KG1 (cell line): ENCODE measurements at regions not wholly inside any gene's neighbourhood (a gene's known extent, or its start where the extent isn't known, plus 50 kb on each side); places are given as distances from the start of the nearest gene placed in this dataset.

Experiments used
- DNase-seq: peaks from one replicate; lab custom pipeline; 2025; lab: John Stamatoyannopoulos, UW

DNA sequence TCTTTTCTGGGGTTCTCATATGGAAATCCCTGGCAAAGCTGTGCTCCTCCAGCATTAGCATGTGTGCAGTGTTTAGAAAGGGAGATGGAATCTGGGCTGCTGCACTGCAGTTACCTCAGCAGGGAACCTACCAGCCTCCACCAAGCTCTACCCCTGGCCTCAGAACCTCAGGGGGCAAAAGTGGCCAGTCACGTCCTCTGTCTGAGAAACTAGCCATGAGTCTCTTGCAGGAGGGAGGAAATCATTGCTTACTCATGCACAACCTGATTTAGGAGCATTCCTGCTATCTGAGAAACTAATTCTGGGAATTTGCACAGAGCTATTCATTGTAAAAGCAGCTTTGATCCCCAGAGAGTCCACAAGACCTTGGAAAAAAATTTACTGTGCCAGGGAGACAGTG is 80.6 kb upstream of the IPO9 start:
- DNase-seq, result no peak

DNA sequence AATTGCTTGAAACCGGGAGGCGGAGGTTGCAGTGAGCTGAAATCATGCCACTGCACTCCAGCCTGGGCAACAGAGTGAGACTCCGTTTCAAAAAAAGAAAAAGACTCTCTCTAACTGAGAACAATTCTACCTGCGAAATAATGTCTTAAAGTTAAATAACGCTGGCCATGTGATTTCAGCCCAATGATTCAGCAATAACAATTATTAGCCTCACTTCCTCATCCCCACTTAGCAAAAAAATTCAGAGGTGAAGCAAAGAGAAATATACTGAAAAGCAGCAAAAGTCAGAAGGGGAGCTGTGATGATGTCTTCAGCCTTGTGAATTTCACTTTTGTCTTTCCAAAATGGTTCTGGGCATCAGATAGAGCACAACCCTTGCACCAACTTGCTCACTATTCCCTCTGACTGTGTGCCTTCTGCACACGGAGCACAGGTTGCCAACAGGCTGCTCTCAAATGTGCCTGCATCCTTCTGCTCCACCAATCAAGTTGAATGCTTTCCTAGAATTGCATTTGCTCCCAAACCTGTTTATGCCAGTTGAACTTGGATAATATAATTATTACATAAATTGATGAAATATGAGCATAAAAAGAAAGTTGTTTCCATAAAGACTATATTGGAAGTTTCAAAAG is 79.8 kb upstream of the IPO9 start:
- no peak for DNase-seq

DNA sequence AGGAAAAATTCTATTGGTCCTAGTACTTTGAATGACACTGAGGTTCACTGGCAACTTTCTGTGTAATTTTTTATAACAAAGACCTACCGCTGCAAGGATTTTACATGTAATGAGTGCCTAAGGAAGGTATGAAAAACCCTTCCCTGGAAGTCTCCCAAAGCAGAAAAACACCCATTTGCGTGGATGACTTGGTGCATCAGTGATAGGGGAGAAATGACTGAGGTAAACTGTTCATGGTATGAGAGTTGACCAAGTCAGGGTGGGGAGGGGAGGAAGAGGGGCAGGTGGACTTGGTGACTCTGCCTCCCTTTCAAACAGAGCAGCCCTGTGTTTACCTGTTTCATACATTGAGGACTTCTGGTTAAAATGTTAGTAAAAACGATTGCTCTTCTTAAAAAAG is 78.8 kb upstream of the IPO9 start:
- no peak for DNase-seq

DNA sequence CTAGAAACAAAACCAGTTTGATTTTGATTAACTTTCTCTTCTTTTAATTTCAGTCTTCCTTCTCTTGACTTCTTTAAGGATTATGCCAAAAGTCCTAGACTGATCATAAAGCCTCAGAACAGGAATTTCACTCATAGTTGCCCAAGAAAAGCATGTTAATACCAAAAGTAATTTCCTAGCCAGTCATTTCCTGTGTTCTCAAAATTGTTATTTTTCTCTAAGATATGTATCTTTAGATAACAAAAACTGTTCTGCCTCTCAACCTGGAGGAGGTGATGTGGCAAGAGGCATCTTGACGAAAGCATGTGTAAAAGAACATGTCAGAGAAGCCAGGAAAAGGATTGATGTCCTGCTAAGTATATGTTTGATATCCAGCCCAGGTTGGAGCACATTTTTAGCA is 78.0 kb upstream of the IPO9 start:
- no peak for DNase-seq

DNA sequence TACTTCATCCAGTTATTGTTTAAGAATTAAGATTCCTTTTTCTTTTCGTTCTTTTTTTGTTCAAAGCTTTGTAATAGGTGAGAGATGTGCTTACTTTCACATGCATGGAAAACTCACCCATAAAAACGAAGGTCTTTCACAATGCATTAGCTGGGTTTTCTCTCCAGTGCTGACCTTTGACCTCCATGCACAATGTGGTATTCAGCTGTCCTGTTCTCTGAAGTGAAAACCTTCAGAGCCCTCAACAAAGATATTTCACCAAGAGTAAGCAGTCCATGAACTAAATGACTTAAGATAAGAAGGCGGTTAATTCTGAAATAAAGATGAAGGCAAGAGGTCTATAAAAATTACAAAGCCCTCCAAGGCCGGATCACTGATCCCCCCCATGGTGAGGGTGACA is 77.1 kb upstream of the IPO9 start:
- DNase-seq, result no peak

DNA sequence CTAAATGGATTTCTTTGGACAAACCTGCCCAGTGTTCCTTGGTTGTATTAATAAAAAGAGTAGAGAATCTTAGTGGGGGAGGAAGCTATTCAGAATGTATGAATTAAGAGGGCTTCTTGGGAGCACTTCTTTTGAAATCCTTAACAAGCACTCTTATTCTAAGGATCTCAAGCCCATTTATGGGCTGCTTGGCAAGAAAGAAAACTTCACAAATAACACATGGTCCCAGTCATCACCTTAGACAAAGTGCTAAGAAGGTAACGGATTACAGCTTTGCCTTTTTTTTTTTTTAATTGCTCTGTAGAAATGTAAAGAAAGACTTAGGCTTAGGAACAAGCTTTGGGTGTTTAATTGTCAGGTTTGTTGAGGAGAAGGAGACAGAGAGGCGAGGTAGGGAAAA is 76.6 kb upstream of the IPO9 start:
- DNase-seq, result no peak

DNA sequence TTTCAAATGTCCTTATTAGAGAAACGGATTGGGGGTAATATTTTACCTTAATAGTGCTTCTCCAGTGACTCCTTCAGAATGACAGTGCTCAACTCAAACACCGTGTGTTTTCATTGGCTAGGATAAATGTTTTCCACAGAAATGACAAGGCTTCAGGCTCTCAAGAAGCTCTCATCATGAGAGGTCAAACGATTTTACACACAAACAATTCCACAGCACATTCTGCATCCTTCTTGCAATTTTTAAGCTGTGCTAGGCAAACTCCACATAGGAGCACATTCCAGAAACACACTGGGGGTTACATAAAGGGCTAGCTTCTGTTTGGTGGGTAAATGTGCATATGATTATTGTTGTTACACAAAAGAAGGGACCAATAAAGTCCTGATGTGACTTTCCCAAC is 75.5 kb upstream of the IPO9 start:
- DNase-seq, result no peak

DNA sequence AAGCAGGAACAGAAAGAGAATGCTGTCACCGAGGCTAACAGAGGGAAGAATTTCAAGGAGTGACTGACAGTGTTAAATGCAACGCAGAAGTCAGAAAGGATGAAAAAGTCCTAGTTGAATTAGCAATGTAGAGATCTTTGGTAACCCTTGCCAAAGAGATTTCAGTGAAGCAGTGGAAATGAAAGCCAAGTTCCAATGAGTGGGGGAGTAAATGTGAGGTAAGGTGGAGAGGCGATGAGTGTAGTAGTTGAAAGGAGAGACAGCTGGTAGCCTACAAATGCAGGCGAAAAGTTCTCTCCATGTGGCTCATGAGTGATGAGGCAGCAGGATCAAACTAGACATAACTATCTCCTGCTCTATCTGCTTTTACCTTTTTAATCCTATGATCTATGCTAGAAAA is 74.6 kb upstream of the IPO9 start:
- no peak for DNase-seq

DNA sequence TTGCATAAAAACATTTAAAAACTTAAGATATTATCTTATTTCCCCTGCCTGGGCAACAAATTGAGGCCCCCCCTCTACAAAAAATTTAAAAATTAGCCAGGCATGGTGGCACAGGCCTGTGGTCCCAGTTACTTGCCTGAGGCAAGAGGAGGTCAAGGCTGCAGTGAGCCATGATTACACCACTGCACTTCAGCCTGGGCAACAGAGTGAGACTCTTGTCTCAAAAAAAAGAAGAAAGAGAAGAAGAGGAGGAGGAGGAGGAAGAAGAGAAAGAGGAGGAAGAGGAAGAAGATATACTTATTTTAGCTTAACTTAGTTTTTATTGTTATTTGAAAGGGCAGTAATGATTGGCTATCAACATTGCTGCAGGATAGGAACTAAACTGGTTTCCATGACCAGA is 73.8 kb upstream of the IPO9 start:
- DNase-seq, result no peak

DNA sequence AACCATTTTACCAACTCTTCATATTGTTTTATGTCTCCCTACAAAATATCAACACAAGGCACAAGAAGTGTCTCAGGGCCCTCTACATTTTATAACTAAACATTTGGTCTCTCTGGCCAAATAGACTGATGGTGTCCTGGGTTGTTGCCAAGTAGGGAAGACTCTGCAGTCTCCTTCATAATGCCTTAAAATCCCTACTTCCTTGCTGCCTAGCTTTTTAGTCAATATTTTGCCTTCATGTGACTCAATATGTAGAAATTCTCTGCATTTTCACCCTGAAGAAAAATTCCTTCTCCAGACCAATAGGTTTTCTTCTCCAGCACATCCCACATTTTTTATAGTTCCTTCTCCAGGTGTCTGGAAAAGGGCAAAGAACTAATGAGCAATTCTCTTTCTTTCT is 72.6 kb upstream of the IPO9 start:
- no peak for DNase-seq

DNA sequence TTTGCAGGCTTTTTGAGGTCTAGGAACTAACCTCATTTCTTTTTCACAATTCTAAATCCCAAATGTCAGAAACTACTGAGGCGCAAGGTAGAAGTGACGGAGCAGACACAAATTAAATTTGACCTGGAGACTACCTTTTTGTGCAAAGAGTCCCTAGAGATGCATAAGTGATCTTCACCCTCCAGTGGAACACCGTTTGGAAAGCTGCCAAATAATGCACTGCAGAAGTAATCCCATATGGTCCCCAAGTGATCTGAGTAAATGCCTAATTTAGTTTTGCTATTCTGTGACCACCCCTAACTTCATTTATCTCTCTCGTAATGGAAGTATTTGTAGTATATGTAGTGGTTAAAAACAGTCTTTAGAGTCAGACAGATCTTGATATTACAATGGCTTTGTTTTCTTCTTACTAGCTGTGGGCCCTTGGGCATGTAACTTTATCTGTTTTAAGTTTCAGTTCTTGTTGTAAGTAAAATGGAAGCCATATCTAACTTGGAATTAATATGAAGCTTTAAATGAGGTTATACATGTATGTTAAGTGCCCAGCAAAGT is 70.4 kb upstream of the IPO9 start:
- no peak for DNase-seq

DNA sequence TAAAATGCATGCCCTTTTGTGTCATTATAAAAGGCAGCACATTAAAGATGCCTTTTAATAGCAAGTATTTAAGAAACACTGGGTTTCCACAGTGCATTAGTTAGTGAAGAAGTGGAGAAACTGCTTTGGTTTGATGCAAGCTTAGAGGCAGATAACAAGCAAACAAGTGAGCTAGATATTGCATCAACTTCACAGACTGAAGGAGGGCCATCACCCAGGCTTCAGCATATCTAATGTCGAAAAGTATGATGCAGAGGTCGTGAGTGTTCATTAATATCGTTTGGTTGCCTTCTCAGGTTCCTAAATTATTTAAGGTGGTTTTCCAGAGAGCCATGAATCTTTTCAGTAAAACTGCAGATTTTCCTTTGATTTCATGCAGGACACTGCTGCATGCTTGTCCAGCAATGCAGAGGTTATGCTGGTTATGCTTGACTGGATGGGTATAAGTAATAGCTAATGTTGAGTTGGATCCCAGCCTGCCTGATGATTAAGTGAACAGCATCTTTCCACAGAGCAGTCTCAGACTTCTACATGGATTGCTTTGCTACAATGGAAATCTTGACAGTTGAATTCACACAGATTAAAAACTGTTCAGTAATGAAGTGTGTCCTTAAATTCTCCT is 69.7 kb upstream of the IPO9 start:
- DNase-seq, result no peak

DNA sequence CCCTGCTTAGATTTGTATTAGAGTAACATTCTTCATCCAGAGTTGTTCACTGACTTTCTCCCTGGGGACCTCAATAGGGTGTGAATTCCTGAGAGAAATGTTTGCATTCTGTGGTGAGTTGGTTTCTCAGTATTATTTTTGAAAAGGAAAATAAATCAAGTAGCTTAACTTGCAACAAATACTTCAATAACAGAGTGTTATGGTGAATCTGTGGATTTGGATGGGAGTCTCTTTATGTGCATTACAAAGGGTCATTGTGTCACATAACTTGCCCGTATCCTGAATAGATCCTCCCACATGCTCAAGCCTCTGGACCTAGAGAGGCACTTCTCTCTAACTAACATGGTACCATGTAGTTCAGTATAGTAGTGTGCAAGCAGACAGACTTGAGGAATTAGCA is 68.4 kb upstream of the IPO9 start:
- DNase-seq, result no peak

DNA sequence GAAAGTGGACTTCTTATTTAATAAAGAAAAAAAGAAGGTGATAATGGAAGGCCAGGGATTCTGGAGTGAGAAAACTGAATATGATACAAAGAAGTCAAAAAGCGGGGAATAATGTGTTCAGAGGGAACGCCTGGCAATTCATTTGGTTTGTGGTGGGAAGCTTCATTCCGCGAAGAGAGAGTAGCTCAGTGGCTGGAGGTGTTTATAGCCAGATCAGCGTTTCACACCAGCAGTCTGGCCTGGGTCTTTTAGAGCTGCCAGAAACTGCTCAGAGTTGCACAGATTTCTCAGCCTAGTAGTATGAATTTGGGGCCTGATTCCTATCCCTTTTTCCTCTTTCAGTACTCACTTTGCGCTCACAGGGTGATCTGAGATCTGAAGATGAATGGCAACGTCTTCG is 67.8 kb upstream of the IPO9 start:
- DNase-seq, result no peak

DNA sequence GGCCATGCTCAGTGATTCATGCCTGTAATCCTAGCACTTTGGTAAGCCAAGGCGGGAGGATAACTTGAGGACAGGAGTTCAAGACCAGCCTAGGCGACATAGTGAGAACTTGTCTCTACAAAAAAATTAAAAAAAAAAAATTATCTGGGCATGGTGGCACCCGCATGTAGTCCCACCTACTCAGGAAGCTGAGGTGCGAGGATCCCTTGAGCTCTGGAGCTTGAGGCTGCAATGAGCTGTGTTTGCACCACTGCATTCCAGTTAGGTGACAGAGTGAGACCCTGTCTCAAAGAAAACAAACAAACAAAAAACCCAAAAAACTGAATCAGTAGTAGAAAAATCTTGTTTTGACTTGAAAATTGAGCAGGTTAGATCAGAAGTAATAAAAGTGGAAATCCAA is 67.1 kb upstream of the IPO9 start:
- DNase-seq, result no peak

DNA sequence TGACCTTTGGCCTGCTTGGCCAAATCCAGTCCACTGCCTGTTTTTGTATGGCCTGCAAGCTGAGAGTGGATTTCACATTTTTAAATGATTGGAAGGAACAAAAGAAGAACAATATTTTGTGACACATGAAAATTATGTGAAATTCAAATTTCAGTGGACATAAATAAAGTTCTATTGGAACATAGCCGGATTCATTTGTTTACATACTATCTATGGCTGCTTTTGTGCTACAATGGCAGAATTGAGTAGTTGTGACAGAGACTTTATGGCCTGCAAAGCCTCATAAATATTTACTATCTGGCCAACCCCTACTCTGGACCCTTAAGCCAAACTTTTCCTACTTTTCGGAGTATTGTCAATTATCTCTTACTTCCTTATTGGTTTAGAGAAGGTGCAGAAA is 66.6 kb upstream of the IPO9 start:
- no peak for DNase-seq

DNA sequence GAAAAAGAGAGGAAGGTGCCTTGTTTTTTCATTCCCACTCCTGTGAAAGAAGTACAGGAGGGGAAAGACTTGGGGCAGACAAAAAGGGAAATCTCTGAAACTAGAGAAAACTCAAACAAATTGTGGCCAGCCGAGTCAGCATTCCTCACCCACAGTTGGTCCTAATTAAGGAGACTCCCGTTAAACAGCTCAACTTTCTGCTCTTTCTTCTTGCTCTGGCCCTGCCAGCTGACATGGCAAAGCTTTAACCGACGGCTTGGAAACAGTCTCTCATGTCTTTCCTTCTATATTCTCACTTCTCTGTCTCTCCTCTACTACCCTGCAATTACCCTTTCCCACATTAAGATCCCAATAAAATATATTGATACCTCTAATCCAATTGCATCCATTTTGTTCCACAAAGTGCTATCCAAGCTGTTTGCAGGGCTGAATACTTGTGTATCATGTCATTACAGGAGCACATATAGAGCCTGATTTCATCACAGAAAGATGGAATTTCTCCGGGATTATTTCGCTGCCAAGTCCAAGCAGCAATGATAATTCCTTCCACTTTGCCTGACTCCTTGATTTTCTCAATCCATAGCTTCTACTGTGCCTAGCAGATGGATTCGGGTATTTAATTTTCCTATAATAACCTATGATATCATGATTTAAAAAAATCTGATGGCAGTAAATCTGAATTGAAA is 65.4 kb upstream of the IPO9 start:
- no peak for DNase-seq

DNA sequence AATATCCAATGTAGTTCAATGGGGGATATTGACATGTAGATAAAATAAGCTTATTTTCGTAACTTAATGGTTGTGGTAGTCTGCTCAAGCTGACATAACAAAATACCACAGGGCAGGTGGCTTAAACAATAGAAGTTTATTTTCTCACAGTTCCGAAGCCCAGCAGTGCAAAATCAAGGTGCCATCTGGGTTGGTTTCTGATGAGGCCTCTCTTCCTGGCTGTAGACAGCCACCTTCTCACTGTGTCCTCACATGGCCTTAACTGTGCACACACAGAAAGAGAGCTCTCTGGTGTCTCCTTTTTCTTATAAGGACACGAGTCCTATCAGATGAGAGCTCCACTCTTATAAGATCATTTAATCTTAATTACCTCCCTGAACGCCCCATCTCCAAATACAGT is 64.8 kb upstream of the IPO9 start:
- no peak for DNase-seq

DNA sequence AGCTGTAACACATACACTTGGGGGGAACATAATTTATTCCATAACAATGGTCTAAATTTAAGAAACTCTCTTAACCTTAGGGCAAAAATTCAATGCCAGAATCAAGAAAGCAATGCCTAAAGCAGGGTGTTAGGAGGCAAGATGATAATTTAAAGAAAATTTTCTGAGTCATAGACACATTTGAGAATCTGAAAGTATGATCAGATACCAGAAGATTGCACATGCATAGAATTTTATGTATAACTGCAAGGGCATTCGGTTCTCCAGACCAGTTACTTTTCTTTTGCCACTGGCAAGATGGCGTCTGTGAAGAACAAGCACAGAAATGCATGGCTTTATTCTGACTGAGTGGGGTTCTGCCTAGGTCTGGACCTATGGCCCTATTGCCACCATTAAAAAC is 64.4 kb upstream of the IPO9 start:
- no peak for DNase-seq

DNA sequence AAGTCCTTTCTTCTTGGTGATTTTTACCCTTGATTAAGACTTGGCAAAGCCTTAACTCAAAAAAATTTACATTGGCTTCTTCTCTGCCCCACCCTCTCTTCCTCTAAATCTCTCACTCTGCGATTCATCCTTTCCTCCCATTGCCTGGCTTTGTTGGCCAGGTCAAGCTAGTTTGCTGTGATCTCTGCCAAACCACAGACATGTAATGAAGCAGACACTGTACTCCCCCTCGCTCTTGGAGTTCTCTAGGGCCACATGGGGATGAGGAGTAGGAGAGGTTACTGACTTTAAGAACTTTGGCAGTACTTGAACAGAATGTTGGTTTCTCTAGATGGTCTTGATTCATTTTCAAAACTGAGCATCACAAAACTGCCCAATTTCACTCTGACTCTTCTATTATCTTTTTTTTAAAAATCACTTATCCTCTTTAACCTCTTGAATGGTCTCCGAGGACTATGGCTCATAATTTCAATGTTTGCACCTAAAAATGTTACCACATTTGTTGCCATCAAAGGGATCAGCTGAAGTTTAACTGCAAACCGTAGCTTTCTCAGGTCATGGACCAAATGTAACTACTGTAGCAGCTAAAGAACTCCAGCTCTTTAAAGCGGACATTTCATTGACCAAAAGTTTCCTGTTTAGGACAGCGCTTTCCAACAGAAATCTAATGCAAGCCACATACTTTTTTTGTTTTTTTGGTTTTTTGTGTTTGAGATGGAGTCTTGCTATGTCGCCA is 62.7 kb upstream of the IPO9 start:
- no peak for DNase-seq

DNA sequence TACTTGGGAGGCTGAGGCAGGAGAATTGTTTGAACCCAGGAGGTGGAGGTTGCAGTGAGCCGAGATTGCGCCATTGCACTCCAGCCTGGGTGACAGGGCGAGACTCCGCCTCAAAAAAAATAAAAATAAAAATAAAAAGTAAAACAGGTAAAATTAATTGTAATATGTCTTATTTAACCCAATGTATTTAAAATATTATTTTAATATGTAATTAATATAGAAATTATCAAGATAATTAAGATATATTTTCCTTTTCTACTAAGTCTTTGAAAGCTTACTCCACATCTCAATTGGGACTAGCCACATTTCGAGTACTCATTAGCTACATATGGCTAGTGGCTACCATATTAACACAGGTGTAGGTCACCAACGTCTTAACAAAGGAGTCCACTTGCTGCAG is 61.6 kb upstream of the IPO9 start:
- DNase-seq, result no peak

DNA sequence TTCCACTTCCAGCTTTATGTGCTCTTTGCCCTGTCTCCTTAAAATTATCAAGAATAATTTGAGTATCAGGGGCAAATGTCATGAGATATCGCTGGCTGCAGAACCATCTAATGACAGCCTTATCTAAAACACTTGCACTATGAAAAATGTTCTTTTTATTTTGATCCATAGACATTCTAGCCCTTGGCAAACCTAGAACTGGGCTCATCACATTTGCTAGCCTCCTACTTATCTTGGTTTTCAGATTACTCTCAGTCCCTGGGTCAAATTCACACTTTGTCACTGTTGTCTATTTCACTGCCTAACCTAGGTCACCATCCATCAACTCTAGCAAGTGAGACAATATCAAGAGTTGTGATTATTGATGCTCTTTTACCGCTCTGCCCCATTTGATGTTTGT is 59.9 kb upstream of the IPO9 start:
- no peak for DNase-seq

DNA sequence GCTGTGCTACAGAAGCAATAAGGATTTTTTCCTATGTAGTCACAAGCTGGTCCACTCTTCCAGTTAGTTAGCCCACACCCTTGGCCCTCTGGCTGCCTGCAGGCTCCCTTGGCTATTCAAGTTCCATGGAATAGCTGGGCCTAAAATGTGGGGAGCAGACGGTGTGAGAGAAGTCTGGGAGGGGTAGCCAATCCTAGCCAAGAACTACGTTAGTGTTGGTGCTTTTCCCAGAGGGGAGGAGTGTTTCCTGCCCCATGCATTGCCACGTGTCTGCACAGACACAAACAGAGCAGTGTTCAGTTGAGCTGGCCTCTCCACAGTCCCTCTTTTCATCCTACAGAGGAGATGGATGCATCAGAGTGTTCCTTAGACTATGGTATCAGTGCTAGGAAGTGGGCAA is 59.0 kb upstream of the IPO9 start:
- no peak for DNase-seq
